Islet of Langerhans (tissue), 1 donor: ENCODE measurements at regions not wholly inside any gene's neighbourhood (a gene's known extent, or its start where the extent isn't known, plus 50 kb on each side); places are given as distances from the start of the nearest gene placed in this dataset.

Experiments used
- FAIRE-seq: peaks from one replicate; lab custom pipeline; 2011; peaks lifted over from hg19 to GRCh38; lab: Jason Lieb, UNC

DNA sequence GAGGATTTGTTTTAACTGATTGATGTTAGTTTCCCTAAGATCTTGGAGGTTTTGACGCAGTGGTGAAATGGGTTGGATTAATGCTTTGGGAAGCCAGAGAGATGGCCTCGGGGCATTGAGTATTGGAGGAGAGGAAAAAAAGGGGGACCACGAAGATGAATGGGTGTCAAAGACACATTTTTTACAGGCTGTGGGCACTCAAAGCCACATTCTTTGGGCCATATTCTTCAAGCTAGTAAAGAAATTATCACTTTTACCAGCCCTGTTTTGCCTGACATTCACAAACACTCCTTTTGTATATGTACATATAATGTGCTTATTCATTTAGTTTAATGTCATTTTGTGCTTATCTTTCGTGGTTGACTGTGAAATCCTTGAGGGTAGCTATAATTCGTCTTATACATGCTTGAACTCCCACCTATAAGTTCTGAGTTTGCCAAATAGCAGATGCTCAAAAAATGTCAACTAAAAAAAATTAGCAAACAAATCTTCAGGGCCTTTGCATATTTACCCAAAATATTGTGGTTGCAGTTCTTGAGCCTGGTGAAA is 146.3 kb downstream of the ARL6IP6 start:
- no peak for FAIRE-seq

DNA sequence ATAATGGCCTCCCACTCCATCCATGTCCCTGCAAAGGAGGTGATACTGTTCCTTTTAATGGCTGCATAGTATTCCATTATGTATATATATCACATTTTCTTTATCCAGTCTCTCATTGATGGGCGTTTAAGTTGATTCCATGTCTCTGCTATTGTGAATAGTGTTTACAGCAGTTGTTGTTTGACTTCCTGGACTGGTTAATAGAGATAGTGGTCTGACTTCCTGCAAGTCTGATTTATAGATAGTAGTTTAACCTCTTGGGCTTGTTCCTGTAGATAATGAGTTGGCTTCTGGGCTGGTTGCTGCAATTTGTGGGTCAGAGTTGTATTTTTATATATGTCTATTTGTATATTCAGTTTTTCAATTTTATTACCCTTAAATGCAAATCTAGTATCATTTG is 145.4 kb downstream of the ARL6IP6 start:
- FAIRE-seq: no peak

DNA sequence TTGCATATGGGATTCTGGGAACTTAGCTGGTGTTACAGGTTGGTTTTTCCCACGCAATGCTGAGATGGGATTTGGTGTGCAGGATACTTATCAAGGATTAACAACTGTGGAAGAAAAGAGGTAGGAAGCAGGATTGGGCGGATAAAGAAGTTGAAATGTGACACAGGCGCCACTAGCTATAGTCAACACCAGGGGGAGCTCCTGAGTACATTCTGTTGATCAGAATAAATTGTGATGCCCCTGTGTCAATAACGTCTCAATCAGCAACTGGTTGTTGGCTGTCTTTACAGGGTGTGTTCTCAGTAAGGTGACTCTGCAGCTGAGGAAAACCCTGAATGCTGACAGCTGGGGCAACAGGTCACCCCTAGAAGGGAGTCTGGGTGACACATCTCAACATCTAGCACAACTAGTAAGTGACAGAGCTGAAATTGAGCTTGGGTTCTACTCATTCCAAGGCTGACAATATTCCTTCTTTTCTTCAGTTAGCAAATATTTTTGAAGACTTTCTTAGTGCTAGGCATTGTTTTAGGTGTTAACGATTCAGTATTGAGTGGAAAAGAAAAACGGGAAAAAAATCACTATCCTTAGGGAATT is 143.0 kb downstream of the ARL6IP6 start:
- no peak for FAIRE-seq

DNA sequence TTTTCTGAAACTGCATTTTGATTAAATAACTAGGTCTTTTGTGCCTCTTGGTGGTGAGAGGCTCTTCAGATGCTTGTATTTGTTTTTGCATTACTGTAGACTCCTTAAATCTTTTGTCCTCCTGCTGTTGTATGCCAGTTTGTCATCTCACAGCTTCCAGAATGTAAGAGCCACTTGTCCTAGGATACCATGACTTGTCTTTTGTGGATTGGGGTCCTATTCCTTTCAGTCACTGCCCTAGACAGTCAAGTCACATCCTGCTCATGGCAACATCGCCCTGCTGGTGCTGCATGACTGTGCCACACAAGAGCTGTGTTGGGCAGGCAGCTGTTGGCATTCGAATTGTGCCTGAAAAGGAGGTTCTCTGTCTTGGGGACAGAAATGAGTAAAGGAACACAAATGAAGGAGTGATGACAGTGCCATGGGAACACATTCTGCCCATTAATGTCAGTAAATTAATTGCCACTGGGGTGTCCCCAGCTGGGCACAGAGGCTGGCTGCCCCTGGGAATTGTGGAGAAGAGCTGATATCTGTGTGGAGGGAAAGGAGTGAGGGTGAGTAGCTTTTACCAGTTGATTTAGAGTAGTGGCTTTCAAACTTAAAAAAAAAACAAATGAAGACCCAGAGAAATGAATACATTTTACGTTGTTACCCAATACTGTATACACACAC is 140.3 kb downstream of the ARL6IP6 start:
- FAIRE-seq: no peak

DNA sequence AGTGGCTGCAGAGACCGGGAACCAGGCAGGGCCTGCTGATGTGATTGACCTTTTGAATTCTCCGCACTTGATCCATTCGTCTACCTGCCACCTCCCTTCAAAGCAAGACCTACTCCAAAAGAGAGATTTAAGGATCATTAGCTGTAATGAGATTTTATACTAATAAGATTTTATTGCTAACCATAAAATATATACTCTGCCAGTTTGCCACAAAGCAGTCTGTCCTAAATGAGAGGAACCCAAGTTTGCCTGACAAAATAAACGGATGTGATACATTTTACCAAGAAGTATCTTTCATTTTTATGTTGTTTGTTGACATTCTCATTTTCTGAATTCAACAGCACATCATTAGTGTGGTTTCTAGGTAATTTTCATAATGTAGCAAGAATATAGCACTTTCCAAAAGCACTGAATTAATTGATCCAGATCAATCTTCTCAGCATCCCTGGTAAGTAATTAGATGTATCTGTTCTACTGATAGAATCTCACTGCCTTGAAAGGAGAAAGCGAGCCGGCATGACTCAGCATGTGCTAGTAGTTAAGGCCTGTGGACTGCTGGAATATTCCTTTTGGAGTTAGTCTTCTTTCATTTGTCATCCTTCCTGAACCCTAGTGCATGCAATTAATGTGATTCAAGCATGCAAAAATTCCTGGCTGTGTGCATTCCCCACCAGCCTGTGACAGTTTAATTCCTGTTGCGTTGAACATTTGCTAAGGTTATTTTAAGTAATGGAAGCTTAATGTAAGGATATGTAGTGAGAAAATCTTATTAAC is 128.5 kb downstream of the ARL6IP6 start:
- no peak for FAIRE-seq

DNA sequence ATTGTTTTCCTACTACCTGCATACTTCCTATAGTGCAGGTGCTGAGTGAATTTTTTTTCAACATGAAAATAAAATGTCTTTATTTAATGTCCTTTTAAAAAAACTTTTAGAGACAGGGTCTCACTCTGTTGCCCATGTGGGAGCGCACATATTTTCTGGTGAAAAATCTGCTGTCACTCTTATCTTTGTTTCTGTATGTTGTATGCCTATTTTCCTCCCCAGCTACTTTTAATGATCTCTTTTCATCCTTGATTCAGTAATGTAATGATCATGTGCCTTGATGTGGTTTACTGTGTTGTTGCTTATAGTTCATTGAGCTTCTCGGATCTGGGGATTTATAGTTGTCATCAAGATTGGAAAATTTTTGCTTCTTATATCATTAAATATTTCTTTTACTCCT is 117.3 kb downstream of the ARL6IP6 start:
- no peak for FAIRE-seq

DNA sequence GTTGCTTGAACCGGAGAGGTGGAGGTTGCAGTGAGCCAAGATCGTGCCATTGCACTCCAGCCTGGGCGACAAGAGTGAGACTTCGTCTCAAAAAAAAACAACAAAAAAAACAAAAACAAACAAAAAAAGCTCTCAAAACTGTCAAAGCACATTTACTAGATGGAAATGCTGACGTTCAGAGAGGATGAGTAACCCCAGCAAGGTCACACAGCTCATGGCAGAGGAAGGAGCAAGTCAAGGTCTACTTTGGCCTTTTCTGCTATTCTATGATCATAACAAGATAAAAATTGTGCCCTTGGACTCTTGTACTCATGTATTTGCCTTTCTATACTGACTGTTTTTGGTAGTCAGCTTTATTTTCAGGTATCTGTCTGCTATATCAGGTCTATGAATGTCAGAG is 109.5 kb downstream of the ARL6IP6 start:
- no peak for FAIRE-seq

DNA sequence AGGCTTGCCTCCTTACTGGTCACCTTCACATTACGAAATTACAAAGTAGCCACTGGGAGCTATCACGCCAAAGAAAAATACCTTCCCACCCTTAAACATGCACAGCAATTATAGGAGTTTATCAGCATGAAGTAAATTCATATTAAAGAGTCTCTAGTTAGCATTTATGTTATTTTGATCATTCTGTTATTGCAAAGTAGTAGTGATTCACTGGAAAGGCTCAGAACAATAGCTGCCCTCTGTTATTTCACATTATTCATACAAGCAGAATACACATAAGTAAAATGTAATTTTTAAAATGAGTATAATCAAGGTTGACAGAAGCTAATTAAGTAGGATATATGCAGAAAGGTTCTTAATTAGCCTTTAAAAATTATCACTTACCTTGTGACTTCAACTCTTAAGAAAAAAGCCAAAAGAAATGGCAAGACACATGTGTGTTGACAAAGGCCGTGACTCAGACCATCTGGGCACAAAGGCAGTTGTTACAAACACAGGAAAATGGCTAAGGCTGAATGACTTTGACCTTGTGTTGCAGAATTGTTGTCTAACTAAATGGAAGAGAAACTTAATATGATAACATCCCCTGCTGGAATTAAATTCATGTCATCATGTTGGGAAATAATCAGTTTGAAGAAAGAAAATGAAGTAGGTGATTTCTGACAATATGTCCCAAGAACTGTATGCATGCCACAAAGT is 108.3 kb downstream of the ARL6IP6 start:
- no peak for FAIRE-seq

DNA sequence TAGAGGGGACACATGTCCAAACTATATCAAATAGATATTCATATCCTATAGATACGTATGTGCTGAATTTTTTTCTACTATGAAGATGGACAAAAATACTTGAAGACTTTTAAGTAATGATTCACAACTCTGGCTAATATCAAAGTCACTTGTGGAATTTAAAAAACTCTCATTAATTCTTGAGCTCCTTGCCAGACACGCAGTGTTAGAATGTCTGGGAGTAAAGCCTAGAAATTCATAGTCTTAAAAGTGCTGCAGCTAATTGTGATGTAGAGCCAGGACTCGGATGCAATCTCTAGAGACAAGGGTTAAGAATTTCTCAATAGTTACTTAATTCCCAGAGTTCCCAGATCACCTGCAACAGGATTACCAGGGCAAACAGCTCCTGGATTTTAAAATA is 107.4 kb downstream of the ARL6IP6 start:
- no peak for FAIRE-seq

DNA sequence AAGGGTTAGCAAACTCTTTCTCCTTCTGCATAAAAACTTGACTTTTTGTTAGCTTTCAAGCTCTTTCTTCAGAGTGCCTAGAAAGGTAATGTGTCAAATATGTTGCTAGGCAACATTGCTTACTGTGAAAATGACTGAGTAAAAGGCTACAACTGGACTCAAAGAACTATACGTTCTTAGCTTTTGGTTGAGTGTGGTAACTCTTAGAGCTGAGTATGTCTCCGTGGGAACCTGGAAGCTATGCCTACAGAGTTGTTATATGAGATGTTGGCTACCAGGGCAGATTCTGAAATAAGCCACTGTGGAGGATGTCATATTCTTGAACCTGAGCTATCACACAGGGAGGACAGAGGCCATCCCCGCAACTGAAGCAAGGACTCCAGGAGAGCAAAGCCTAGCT is 105.5 kb downstream of the ARL6IP6 start:
- no peak for FAIRE-seq

DNA sequence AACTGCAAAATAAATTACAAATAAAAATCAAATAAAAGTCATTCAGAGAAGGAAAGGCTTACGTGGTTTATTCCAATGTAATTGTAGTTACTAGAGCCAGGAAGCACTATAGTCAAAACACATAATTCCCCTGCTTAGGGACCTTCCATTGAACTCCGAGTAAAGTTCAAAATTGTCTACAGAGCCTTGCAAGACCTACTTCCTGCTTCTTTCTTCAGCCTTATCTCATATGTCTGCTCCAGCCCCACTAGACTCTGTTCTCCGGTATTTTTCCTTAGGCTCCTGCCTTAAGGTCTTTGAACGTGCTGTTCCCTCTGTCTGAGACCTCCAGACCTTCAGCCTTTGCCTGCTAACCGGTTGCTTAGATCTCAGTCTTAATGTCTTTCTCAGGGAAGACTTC is 104.3 kb downstream of the ARL6IP6 start:
- FAIRE-seq: no peak

DNA sequence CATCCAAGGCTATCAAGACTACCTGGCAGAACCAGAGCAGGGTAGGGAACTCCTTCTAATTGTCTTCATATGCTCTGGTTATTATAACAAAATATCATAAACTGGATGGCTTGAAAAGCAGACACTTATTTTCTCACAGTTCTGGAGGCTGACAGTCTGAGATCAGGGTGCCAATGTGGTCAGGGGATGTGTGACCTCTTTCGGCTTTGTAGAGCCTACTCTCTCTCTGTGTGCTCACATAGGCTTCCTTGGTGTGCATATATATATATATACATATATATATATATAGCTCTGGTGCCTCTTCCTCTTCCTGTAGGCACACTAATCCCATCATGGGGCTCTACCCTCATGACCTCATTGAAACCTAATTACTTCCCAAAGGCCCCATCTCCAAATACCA is 101.6 kb downstream of the ARL6IP6 start:
- no peak for FAIRE-seq

DNA sequence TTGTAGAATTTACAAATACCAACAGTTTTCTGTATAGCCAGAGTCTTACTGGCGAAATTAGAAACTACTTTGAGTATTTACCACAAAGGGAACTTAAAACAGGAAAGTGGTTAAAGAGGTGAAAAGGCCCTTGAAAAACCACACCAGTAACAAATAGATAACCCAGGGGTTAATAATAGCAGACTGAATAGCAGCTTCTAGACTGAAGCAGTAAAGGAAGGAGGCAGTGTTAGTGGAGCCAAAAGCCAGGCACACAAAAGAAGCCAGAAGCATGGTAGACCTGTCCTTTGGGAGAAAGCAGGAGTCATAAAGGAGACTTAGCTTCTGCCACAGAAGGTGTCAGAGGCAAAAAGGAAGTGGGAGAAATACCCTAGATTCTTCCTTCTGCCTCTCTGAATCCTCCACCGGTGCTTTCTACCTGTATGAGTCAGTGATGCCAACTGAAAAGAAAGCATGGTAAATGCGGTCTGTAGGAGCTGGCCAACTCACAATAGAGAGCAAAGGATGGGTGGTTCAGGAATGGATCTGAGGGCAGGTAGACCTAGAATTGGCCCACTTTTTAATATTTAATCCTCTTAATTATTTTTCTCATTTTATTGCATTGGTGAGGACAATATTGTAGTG is 97.3 kb downstream of the ARL6IP6 start:
- no peak for FAIRE-seq

DNA sequence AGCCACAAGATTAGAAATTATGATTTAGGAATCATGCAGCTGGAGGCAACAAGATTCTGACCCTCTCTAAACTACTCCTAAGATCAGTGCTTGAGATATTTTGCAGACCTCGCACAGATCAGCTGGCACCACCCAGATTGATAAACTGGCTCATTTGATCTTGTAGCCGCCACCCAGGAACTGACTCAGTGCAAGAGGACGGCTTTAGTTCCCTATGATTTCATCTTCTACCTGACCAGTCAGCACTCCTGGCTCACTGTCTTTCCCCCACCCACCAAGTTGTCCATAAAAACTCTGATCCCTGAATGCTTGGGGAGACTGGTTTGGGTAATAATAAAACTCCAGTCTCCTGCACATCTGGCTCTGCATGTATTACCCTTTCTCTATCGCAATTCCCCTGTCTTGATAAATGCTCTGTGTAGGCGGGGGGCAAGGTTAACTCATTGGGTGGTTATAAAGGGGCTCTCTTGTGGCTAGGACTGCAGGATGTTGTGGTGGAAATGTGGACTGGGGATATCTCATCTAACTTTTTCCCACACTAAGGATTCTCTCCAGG is 96.1 kb downstream of the ARL6IP6 start:
- FAIRE-seq: no peak

DNA sequence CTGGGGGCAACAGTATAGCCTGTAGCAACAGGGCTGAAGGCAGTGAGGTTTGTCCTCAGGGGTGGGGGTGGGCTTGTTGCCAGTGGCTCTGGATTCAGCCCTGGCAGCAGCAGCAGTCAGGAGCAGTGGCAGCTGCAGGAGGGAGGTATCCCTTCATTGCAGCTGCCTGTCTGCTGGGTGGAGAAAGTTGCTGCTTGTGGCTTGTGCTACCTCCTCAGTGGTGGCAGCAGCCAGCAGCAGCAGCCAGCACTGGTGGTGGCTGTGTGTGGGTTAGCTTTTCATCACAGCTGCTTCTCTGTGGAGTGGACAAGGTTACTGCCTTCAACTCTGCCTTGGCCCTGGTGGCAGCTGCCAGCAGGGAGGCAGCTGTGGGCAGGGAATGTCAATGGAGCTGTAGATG is 94.9 kb downstream of the ARL6IP6 start:
- FAIRE-seq: no peak
